ENCODE measurements at regions not wholly inside any gene's neighbourhood (a gene's known extent, or its start where the extent isn't known, plus 50 kb on each side); places are given as distances from the start of the nearest gene placed in this dataset.
A peak's percentile ranks its signal among the peaks of the same experiment; 100 is the strongest.

DNA sequence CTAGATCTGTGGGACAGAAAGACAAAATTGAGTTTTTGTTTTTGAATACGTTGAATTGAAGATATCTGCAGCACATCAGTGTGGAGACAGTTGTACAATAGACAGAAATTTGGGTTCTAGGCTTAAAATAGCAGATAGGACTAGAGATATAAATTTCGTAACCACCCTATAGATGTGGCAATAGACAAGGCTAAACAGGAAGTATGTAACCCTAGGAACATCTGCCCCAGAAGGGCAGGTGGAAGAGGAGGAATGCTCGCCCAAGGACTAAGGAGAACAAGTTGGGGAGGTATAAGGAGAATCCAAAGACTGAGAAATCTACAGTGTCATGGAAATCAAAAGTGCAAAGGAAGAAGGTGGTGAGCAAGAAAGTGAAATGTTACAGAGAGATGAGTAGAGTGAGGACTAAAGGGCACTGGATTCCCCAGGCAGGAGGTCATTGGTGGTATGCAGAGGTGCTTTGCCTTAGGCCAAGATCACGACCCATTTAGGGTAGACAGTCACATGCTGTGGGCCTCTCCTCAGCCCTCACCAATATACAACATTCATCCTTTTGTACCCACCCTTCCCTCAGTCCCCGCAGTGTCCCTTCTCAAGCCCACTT is 109.1 kb upstream of the ELL2 start:
- Histone ChIP-seq H3K27me3 (ENCODE audit: insufficient read depth, poor library complexity, severe bottlenecking) (no peaks in the 10 kb centered on the region), H3K4me3 (replicated peaks; ENCODE audit: insufficient read depth, low read length) (no peak overlapping the region), H3K27ac (replicated peaks) (peak overlapping the region; percentile 21; the same call in 1 of the 2 replicates)
- no peak for TF ChIP-seq CTCF (IDR thresholded peaks at IDR 0.05; ENCODE audit: insufficient read depth, low read length)
- no peak for TF ChIP-seq SPI1 (IDR thresholded peaks at IDR 0.05; ENCODE audit: borderline replicate concordance, low read depth)
- no peak for TF ChIP-seq REST (IDR thresholded peaks at IDR 0.05; ENCODE audit: insufficient replicate concordance, low read depth)
- no peak; the same call in 1 of the 2 replicates for TF ChIP-seq POLR2AphosphoS5 (IDR thresholded peaks at IDR 0.05; ENCODE audit: low read depth)
- TF ChIP-seq GABPA (IDR thresholded peaks at IDR 0.05; ENCODE audit: low read depth), result no peak
- peak; percentile 29 to 72 for DNase-seq (ENCODE audit: low read depth in 1 of 2, low spot score in 1 of 2)

DNA sequence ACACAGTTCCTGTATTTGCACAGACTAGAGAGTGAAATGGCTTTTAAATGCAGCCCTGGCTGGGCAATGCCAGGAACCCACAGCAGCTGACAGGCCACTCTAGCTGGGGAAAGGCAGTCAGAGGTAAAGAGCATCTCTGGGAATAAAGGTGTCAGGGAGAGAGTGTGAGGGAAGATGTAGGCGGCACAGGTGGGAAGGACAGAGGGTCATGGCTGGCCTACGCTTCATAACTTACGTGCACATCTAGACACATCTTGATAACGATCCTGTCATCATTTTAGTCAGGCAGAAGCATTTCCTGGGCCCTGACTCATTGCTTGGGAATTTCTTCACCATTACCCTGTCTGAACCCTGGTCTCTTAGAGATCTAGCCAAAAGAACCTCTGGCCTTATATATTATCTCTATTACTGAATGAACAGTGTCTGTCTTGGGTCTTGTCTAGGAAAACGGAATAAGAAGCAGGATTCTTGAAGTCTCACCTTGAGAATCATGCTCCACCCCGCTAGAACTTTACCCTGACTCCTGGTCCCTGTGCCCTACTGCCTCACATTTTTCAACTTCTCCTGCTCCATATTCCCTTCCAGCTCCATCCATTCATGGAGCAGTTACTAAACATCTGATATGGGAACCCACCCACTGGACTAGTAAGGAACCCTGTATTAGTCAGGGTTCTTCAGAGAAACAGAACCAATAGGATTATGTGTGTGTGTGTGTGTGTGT is 106.4 kb upstream of the ELL2 start:
- no peak for DNase-seq (ENCODE audit: low read depth in 1 of 2, low spot score in 1 of 2)
- no peak overlapping the region for H3K27ac ChIP-seq (replicated peaks)
- TF ChIP-seq POLR2AphosphoS5 (IDR thresholded peaks at IDR 0.05; ENCODE audit: low read depth), result no peak
- no peak for TF ChIP-seq GABPA (IDR thresholded peaks at IDR 0.05; ENCODE audit: low read depth)
- no peak for TF ChIP-seq CTCF (IDR thresholded peaks at IDR 0.05; ENCODE audit: insufficient read depth, low read length)
- TF ChIP-seq REST (IDR thresholded peaks at IDR 0.05; ENCODE audit: insufficient replicate concordance, low read depth), result no peak
- no peak for TF ChIP-seq SPI1 (IDR thresholded peaks at IDR 0.05; ENCODE audit: borderline replicate concordance, low read depth)
- H3K4me3 ChIP-seq (replicated peaks; ENCODE audit: insufficient read depth, low read length), result no peak overlapping the region
- H3K27me3 ChIP-seq (ENCODE audit: insufficient read depth, poor library complexity, severe bottlenecking), result no peaks in the 10 kb centered on the region

GRCh38 chr5:96067251-96067650 is 105.6 kb upstream of the ELL2 start:
- DNase-seq (ENCODE audit: low read depth in 1 of 2, low spot score in 1 of 2), result no peak
- no peak for TF ChIP-seq REST (IDR thresholded peaks at IDR 0.05; ENCODE audit: insufficient replicate concordance, low read depth)
- no peak for TF ChIP-seq SPI1 (IDR thresholded peaks at IDR 0.05; ENCODE audit: borderline replicate concordance, low read depth)
- no peak for TF ChIP-seq CTCF (IDR thresholded peaks at IDR 0.05; ENCODE audit: insufficient read depth, low read length)
- no peak for TF ChIP-seq POLR2AphosphoS5 (IDR thresholded peaks at IDR 0.05; ENCODE audit: low read depth)
- no peak for TF ChIP-seq GABPA (IDR thresholded peaks at IDR 0.05; ENCODE audit: low read depth)
- H3K27ac ChIP-seq (replicated peaks), result no peak overlapping the region
- H3K4me3 ChIP-seq (replicated peaks; ENCODE audit: insufficient read depth, low read length), result no peak overlapping the region
- H3K27me3 ChIP-seq (ENCODE audit: insufficient read depth, poor library complexity, severe bottlenecking), result no peaks in the 10 kb centered on the region
